ENCODE measurements at regions not wholly inside any gene's neighbourhood (a gene's known extent, or its start where the extent isn't known, plus 50 kb on each side); places are given as distances from the start of the nearest gene placed in this dataset.

GRCh38 chr2:12515871-12516270 is 200.9 kb upstream of the TRIB2 start:
- no peak for DNase-seq

- DNase-seq: no peak
Observed at GRCh38 chr2:12533337-12534005, 183.3 kb upstream of the TRIB2 start.

- DNase-seq: no peak
Observed at GRCh38 chr2:12534646-12535263, 182.0 kb upstream of the TRIB2 start.

GRCh38 chr2:12536976-12537375 is 179.8 kb upstream of the TRIB2 start:
- no peak for DNase-seq

GRCh38 chr2:12538138-12538694 is 178.5 kb upstream of the TRIB2 start:
- no peak for DNase-seq

- no peak for DNase-seq
Observed at GRCh38 chr2:12539336-12539735, 177.4 kb upstream of the TRIB2 start.

GRCh38 chr2:12539776-12540562 is 176.8 kb upstream of the TRIB2 start:
- no peak for DNase-seq

GRCh38 chr2:12543076-12543977 is 173.4 kb upstream of the TRIB2 start:
- no peak for DNase-seq

GRCh38 chr2:12543978-12544558 is 172.7 kb upstream of the TRIB2 start:
- no peak for DNase-seq

GRCh38 chr2:12547566-12548170 is 169.1 kb upstream of the TRIB2 start:
- DNase-seq: no peak

GRCh38 chr2:12548906-12549305 is 167.8 kb upstream of the TRIB2 start:
- no peak for DNase-seq

- DNase-seq: no peak
Observed at GRCh38 chr2:12549641-12550040, 167.1 kb upstream of the TRIB2 start.

GRCh38 chr2:12552092-12552491 is 164.6 kb upstream of the TRIB2 start:
- no peak for DNase-seq

- DNase-seq: no peak
Observed at GRCh38 chr2:12554224-12555011, 162.3 kb upstream of the TRIB2 start.

GRCh38 chr2:12555012-12555645 is 161.6 kb upstream of the TRIB2 start:
- DNase-seq: no peak

- no peak for DNase-seq
Observed at GRCh38 chr2:12556762-12557161, 160.0 kb upstream of the TRIB2 start.

GRCh38 chr2:12557688-12558087 is 159.0 kb upstream of the TRIB2 start:
- DNase-seq: no peak

GRCh38 chr2:12558519-12558918 is 158.2 kb upstream of the TRIB2 start:
- no peak for DNase-seq

GRCh38 chr2:12560618-12561017 is 156.1 kb upstream of the TRIB2 start:
- DNase-seq: no peak

- no peak for DNase-seq
Observed at GRCh38 chr2:12567411-12567810, 149.3 kb upstream of the TRIB2 start.
